GM23338 (cell line): ENCODE measurements at regions not wholly inside any gene's neighbourhood (a gene's known extent, or its start where the extent isn't known, plus 50 kb on each side); places are given as distances from the start of the nearest gene placed in this dataset.

Experiments used
- ATAC-seq: fragments of 200-7000 bp; cut with Tn5 transposase; 3 replicates; pipeline ENCODE4 v1.9.1; 2020
- DNase-seq: peaks from one replicate; pipeline ENCODE4 v3.0.0-alpha.2; 2015; ENCODE audit warnings: low spot score
- H2AFZ ChIP-seq: fragments of 200-600 bp; sonication (generic); 2 replicates; pipeline ENCODE4 v1.8.0; 2016; ENCODE audit warnings: antibody characterized with exemption, mild to moderate bottlenecking, moderate library complexity
- H3F3A ChIP-seq: fragments of 200-600 bp; sonication (generic); replicated peaks from 2 replicates; pipeline ENCODE4 v1.8.0; 2017; ENCODE audit warnings: antibody characterized with exemption, mixed run types, low read depth
- H3K27ac ChIP-seq: fragments of 200-600 bp; sonication (generic); 2 replicates; pipeline ENCODE4 v1.6.1; 2016; ENCODE audit warnings: low read depth
- H3K27me3 ChIP-seq: fragments of 200-600 bp; sonication (generic); 2 replicates; pipeline ENCODE4 v1.8.0; 2016; ENCODE audit warnings: mild to moderate bottlenecking, mixed run types, moderate library complexity; ENCODE audit not compliant: insufficient read depth
- H3K36me3 ChIP-seq: fragments of 200-600 bp; sonication (generic); 2 replicates; pipeline ENCODE4 v1.8.0; 2016; ENCODE audit warnings: mild to moderate bottlenecking; ENCODE audit not compliant: insufficient read depth
- H3K4me1 ChIP-seq: fragments of 200-600 bp; sonication (generic); 2 replicates; pipeline ENCODE4 v1.8.0; 2016; ENCODE audit warnings: mild to moderate bottlenecking, moderate library complexity; ENCODE audit not compliant: insufficient read depth
- H3K4me2 ChIP-seq: fragments of 200-600 bp; sonication (generic); 2 replicates; pipeline ENCODE4 v1.7.1; 2017; ENCODE audit warnings: mixed run types
- H3K4me3 ChIP-seq: fragments of 200-600 bp; sonication (generic); 2 replicates; pipeline ENCODE4 v1.6.1; 2016; ENCODE audit warnings: mixed run types
- H3K79me2 ChIP-seq: fragments of 200-600 bp; sonication (generic); replicated peaks from 2 replicates; pipeline ENCODE4 v1.8.0; 2017; ENCODE audit warnings: mild to moderate bottlenecking; ENCODE audit not compliant: insufficient read depth
- H3K9me2 ChIP-seq: fragments of 200-600 bp; sonication (generic); 2 replicates; pipeline ENCODE4 v1.8.0; 2017; ENCODE audit not compliant: insufficient read depth
- H4K20me1 ChIP-seq: fragments of 200-600 bp; sonication (generic); replicated peaks from 2 replicates; pipeline ENCODE4 v1.8.0; 2017; ENCODE audit warnings: mild to moderate bottlenecking; ENCODE audit not compliant: insufficient read depth
- H3K27ac Mint-ChIP-seq: 2 replicates; pipeline ENCODE4 v1.8.0; 2020; ENCODE audit warnings: inconsistent platforms, mild to moderate bottlenecking, moderate library complexity, mixed read lengths
- H3K27me3 Mint-ChIP-seq: 3 replicates; pipeline ENCODE4 v1.8.0; 2022; ENCODE audit warnings: low read depth, mild to moderate bottlenecking, moderate library complexity, mixed read lengths, inconsistent platforms; ENCODE audit not compliant: insufficient read depth, poor library complexity
- H3K36me3 Mint-ChIP-seq: 3 replicates; pipeline ENCODE4 v1.8.0; 2021; ENCODE audit warnings: low read depth, mild to moderate bottlenecking, inconsistent platforms, moderate library complexity, mixed read lengths
- H3K4me1 Mint-ChIP-seq: 3 replicates; pipeline ENCODE4 v1.8.0; 2020; ENCODE audit warnings: mild to moderate bottlenecking, inconsistent platforms, mixed read lengths
- H3K4me3 Mint-ChIP-seq: 3 replicates; pipeline ENCODE4 v1.8.0; 2021; ENCODE audit warnings: moderate library complexity, mild to moderate bottlenecking, inconsistent platforms, mixed read lengths
- H3K9me3 Mint-ChIP-seq: 3 replicates; pipeline ENCODE4 v1.8.0; 2020; ENCODE audit warnings: moderate library complexity, mild to moderate bottlenecking, inconsistent platforms, mixed read lengths
- CREB1 ChIP-seq: fragments of 250-450 bp; sonication (Bioruptor Pico); IDR thresholded peaks from 2 replicates; pipeline ENCODE4 v1.5.0; 2020; ENCODE audit warnings: low read depth, mild to moderate bottlenecking, moderate library complexity
- EZH2 ChIP-seq: fragments of 200-600 bp; sonication (generic); IDR thresholded peaks from one replicate; pipeline ENCODE4 v1.8.0; 2017; ENCODE audit warnings: antibody characterized with exemption, mild to moderate bottlenecking, low read depth; ENCODE audit not compliant: unreplicated experiment
- EZH2phosphoT487 ChIP-seq: fragments of 200-600 bp; sonication (generic); IDR thresholded peaks from one replicate; pipeline ENCODE4 v1.8.1; 2018; ENCODE audit warnings: antibody characterized with exemption; ENCODE audit not compliant: unreplicated experiment
- JUNB ChIP-seq: IDR thresholded peaks from one replicate; pipeline ENCODE4 v1.6.1; 2016; ENCODE audit warnings: antibody characterized with exemption; ENCODE audit not compliant: unreplicated experiment
- NANOG ChIP-seq: IDR thresholded peaks from 2 replicates; pipeline ENCODE4 v1.6.1; 2016; ENCODE audit warnings: antibody characterized with exemption, borderline replicate concordance
- POLR2AphosphoS5 ChIP-seq: IDR thresholded peaks from 2 replicates; pipeline ENCODE4 v1.6.1; 2016; ENCODE audit warnings: antibody characterized with exemption, low read depth
- REST ChIP-seq: IDR thresholded peaks from one replicate; pipeline ENCODE4 v1.6.1; 2018; ENCODE audit warnings: antibody characterized with exemption; ENCODE audit not compliant: unreplicated experiment
- STAT1 ChIP-seq: IDR thresholded peaks from one replicate; pipeline ENCODE4 v1.6.1; 2016; ENCODE audit warnings: antibody characterized with exemption; ENCODE audit not compliant: unreplicated experiment
- ZNF114 ChIP-seq: fragments of 250-450 bp; sonication (Bioruptor Pico); IDR thresholded peaks from 2 replicates; pipeline ENCODE4 v1.5.0; 2020; ENCODE audit warnings: mild to moderate bottlenecking, moderate library complexity
- ZNF331 ChIP-seq: fragments of 250-450 bp; sonication (Bioruptor Pico); IDR thresholded peaks from 2 replicates; pipeline ENCODE4 v1.5.0; 2020; ENCODE audit warnings: low read depth, mild to moderate bottlenecking, moderate library complexity
- TF ChIP-seq, protein P1 (sequence below), 2 experiments: fragments of 200-600 bp in 1 of 2; sonication (generic) in 1 of 2; conservative IDR thresholded peaks; 2 replicates each; pipeline versions ENCODE4 v1.5.1 to v1.6.1; 2016 to 2017; ENCODE audit warnings: antibody characterized with exemption in 2 of 2, low read depth in 2 of 2, mild to moderate bottlenecking in 2 of 2, moderate library complexity in 1 of 2

DNA sequence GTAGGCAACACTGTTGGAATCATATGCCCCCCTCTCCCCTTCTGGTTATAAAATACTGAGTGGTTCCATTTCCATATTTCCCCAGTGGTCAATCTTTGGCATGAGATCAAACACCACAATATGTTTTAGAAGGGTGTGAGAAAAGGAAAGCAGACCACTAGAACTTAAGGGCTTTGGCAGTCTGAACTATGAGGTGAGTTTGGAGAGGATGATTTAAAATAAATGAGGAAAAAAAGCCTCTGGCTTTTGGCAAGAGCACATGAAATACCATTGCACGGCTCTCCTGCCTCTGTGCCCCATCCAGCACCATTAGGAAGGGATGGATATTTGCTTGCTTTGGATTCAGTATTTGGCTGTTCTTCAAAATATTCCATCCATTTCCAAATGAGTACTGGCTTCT, 339.5 kb upstream of the C1orf87 start:
- no peaks in the 10 kb centered on the region for H3K36me3 Mint-ChIP-seq

DNA sequence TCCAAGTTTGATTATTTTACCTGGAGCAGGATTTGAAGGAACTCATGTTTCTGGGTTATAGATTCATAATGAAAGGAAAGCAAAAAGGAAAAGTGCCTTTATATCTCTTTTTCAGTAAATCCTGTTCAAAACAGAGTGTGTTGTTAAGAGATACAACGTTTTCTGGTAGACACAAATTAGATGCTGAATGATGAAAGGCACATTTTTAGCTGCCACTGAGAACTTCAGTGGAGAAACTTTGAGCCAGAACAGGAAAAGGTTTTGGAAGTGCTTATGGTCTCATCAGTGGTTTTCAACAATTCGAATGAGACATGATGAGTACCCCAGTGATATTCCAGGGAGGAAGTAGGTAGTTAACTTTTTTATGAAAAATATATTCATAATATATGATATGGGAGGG, 338.0 kb upstream of the C1orf87 start:
- H4K20me1 ChIP-seq: no peaks in the 10 kb centered on the region
- Mint-ChIP-seq H3K4me1 (no peaks in the 10 kb centered on the region), H3K4me3 (no peak overlapping the region), H3K27ac (no peak overlapping the region), H3K9me3 (no peaks in the 10 kb centered on the region), H3K27me3 (peaks cover 1% of the 10 kb centered on the region), H3K36me3 (no peaks in the 10 kb centered on the region)
- H3K36me3 ChIP-seq: no peaks in the 10 kb centered on the region
- H3K4me1 ChIP-seq: no peaks in the 10 kb centered on the region
- ATAC-seq (no peak), DNase-seq (no peak)
- H3K4me2 ChIP-seq: no peak overlapping the region
- no peak overlapping the region for H2AFZ ChIP-seq
- H3F3A ChIP-seq: no peaks in the 10 kb centered on the region
- H3K27ac ChIP-seq: no peak overlapping the region
- no peak overlapping the region for H3K4me3 ChIP-seq
- H3K79me2 ChIP-seq: no peaks in the 10 kb centered on the region
- H3K27me3 ChIP-seq: no peaks in the 10 kb centered on the region
- H3K9me2 ChIP-seq: peaks cover 2% of the 10 kb centered on the region; the same call in 1 of the 2 replicates
- TF ChIP-seq EZH2phosphoT487: no peak
- no peak for TF ChIP-seq CREB1 (CRISPR knock-in tag)
- TF ChIP-seq NANOG: no peak
- no peak for TF ChIP-seq EZH2
- no peak for TF ChIP-seq POLR2AphosphoS5
- no peak for TF ChIP-seq STAT1
- no peak for TF ChIP-seq ZNF331 (CRISPR knock-in tag)
- TF ChIP-seq ZNF114 (CRISPR knock-in tag): no peak
- TF ChIP-seq REST: no peak
- no peak for TF ChIP-seq JUNB
- TF ChIP-seq, protein P1, sequence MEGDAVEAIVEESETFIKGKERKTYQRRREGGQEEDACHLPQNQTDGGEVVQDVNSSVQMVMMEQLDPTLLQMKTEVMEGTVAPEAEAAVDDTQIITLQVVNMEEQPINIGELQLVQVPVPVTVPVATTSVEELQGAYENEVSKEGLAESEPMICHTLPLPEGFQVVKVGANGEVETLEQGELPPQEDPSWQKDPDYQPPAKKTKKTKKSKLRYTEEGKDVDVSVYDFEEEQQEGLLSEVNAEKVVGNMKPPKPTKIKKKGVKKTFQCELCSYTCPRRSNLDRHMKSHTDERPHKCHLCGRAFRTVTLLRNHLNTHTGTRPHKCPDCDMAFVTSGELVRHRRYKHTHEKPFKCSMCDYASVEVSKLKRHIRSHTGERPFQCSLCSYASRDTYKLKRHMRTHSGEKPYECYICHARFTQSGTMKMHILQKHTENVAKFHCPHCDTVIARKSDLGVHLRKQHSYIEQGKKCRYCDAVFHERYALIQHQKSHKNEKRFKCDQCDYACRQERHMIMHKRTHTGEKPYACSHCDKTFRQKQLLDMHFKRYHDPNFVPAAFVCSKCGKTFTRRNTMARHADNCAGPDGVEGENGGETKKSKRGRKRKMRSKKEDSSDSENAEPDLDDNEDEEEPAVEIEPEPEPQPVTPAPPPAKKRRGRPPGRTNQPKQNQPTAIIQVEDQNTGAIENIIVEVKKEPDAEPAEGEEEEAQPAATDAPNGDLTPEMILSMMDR (conservative IDR thresholded peaks at IDR 0.05; ENCODE audit: low read depth in 2 of 2): no peak

More for the DNA sequence above, 339.5 kb upstream of the C1orf87 start:
- Mint-ChIP-seq H3K4me1 (no peaks in the 10 kb centered on the region; the same call in 2 of the 3 replicates), H3K27me3 (peaks cover 1% of the 10 kb centered on the region), H3K9me3 (no peaks in the 10 kb centered on the region), H3K4me3 (no peak overlapping the region), H3K27ac (no peak overlapping the region)
- Histone ChIP-seq H3K4me2 (no peak overlapping the region), H3F3A (no peaks in the 10 kb centered on the region), H3K4me3 (no peak overlapping the region), H3K27me3 (no peaks in the 10 kb centered on the region), H3K4me1 (no peaks in the 10 kb centered on the region), H2AFZ (no peak overlapping the region), H3K27ac (no peak overlapping the region), H4K20me1 (no peaks in the 10 kb centered on the region), H3K79me2 (no peaks in the 10 kb centered on the region), H3K9me2 (peaks cover 7% of the 10 kb centered on the region; the same call in 1 of the 2 replicates), H3K36me3 (no peaks in the 10 kb centered on the region)
- DNase-seq (no peak), ATAC-seq (no peak)
- no peak for TF ChIP-seq ZNF331 (CRISPR knock-in tag)
- TF ChIP-seq STAT1: no peak
- TF ChIP-seq POLR2AphosphoS5: no peak
- no peak for TF ChIP-seq CREB1 (CRISPR knock-in tag)
- TF ChIP-seq EZH2phosphoT487: no peak
- TF ChIP-seq, protein P1 (conservative IDR thresholded peaks at IDR 0.05; ENCODE audit: low read depth in 2 of 2): no peak
- TF ChIP-seq EZH2: no peak
- no peak for TF ChIP-seq NANOG
